Stimulated activated CD4-positive, alpha-beta T cell treated with anti-CD3 and anti-CD28 coated beads, Interleukin-12 subunit alpha, Interleukin-12 subunit beta, amount 100 ng/mL, for 48 hours (primary cell): ENCODE measurements at regions not wholly inside any gene's neighbourhood (a gene's known extent, or its start where the extent isn't known, plus 50 kb on each side); places are given as distances from the start of the nearest gene placed in this dataset.
"Not testable (repeated sequence)": the region's sequence is repeated elsewhere in the genome, so short reads cannot be mapped to it uniquely, and the experiment has no call there.

Experiments used
- DNase-seq, 3 donors: peaks; one replicate each; pipeline ENCODE4 v3.0.0-alpha.2; 2020; ENCODE audit warnings: low read depth in 2 of 3, low spot score in 1 of 3

GRCh38 chr7:113314594-113314993 lies 196.2 kb upstream of the SMIM30 start:
- no peak for DNase-seq

- DNase-seq, result no peak
Measured at GRCh38 chr7:113308399-113308798, 190.0 kb upstream of the SMIM30 start.

DNA sequence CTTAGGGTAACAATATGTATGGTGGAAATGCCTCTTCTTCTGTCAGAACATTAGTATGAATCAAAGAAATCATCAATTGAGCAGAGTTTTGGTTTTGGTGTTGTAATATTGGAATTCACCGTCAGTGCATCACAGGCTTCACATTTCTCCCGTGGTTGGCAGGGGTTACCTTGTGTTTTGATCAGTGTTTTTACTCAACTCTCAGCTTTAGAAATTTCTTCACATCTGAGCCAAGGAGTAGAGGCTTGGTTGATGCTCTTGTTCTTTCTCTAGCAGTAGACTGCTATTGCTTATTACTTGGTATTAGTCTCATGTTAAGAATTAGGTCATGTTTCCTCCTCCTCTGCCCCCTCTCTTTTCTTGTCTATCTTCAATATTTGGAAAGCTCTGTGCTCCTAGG lies 188.8 kb upstream of the SMIM30 start:
- DNase-seq, result no peak

DNA sequence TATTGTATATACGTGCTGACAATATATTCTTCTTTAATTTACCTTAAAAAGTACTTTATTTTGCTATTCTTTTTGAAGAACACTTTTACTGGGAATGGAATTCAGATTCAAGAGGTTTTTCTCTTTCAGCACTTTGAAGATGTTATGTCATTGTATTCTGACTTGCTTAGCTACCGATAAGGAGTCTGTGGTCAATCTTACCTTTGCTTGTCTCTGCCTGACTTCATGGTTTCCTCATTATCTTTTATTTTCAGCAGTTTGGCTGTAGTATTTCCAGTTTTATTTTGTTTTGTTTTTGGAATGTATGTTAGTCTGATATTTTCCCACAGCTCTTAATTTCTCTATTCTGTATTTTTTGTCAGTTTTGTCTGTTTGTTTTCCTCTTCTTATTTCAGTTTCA lies 187.9 kb upstream of the SMIM30 start:
- no peak for DNase-seq

DNA sequence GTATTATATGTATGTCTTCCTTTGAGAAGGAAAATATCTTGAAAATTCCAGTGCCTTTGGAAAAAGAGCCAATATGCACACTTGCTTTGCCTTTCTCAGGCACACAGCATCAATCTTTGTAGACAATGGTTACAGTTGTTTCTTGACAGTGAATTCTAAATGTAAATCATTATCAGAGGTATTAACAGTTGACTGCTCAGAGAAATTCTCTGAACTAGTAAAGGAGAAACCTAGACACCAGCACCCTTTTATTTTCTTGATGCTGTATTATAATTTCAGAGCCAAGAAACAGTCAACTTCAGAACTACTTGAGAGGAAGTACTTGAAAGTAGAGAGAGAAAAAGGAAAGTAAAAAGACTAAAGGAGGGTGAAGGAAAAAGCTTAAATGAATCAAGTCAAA lies 185.8 kb upstream of the SMIM30 start:
- no peak for DNase-seq

- not testable (repeated sequence) for DNase-seq
Measured at GRCh38 chr7:113303388-113303787, 185.0 kb upstream of the SMIM30 start.

DNA sequence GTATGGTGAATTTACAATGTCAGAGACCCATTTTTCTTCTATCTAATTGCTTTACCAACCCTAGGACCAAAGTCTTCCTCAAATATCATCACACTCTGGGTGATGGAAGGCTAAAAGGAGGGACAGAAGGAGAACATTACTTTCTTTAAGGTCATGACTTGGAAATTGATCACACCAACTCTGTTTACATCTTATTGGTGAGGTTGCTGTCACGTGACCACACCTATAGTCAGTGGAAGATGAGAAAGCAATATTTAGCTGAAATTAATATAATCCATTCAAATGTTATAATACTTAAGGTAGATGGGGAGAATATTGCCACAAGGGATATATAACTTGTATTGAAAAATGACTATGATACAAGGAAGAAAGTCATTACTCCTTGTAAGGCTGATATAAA lies 183.6 kb upstream of the SMIM30 start:
- no peak for DNase-seq

GRCh38 chr7:113301141-113301540 lies 182.8 kb upstream of the SMIM30 start:
- no peak for DNase-seq

DNA sequence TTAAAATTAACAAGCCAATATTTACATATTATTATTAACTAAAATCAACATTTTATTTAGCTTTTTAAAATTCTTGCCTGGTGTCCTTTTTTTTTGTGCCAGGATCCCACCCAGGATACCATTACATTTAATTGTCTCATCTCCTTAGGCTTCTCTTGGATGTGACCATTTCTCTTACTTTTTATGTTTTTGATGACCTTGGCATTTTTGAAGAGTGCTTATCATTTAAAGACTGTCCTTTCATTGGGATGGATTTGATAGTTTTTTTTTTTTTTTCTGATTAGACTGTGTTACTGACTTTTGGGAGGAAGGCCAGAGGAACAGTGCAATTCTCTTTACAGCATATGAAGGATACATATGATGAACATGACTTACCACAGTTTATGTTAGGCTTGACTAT lies 181.4 kb upstream of the SMIM30 start:
- no peak for DNase-seq

DNA sequence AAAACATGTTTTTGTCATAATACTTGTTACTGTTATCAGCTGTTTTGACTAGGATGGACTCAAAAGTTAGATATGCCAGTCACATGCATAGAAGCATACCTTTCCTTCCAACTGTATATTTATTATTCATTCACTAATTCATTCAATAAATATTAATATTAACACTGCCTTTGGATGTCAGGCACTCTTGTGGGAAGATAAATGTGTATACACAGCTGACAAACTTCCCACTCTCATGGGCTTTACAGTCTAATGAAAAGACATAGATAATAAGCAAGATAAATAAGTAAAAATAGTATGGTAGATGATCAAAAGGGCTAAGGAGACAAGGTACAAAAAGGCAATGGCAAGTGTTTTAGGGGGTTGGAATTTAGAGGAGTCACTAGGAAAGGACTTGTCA lies 180.1 kb upstream of the SMIM30 start:
- no peak for DNase-seq

GRCh38 chr7:113294750-113295149 lies 176.4 kb upstream of the SMIM30 start:
- DNase-seq, result no peak

GRCh38 chr7:113292105-113292504 lies 173.8 kb upstream of the SMIM30 start:
- no peak for DNase-seq

DNA sequence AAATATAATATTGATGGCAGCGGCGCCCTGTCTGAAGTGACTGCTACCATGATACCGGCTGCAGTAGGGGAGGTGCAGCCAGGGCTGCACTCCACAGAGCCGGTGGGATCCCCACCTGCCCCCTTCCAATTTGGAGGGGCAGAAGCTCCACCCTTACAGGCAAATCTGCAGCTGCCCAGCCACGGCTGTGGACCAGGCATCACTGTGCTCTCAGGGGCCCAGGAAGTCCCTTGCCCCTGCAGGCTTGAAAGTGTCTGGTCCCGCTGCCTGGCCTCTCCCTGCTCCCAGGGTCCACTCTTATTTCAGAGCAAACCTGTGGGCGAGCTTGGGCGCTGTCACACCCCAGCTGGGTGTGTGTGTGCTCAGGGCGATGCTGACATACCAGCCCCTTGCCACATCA lies 172.7 kb upstream of the SMIM30 start:
- no peak for DNase-seq

DNA sequence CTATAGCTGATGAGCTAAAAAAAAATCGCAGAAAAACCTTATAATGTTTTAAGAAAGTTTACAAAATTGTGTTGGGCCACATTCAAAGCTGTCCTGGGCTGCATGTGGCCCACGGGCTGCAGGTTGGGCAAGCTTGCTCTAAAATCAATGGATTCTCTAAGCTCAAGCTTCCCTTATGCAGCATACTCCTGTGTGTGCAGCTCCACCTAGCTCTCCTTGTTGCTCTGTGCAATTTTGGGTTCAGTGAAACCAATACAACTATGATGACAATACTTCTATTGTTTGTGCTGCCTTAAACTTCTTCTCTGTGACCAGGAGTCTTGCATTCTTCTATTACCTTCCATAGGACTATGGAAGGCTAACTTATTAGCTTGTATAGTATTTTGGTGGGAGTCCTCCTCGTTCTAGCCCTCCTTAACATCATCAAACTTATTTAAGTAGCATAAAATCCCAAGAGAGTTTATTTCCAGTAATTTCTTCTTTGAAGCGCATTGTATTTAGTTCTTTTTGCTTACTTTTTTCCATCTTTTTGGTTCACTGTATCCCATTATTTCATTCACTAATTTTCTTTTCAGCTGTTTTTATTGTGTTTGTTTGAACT lies 170.9 kb upstream of the SMIM30 start:
- DNase-seq, result no peak

- no peak for DNase-seq
Measured at GRCh38 chr7:113285411-113285810, 167.1 kb upstream of the SMIM30 start.

DNA sequence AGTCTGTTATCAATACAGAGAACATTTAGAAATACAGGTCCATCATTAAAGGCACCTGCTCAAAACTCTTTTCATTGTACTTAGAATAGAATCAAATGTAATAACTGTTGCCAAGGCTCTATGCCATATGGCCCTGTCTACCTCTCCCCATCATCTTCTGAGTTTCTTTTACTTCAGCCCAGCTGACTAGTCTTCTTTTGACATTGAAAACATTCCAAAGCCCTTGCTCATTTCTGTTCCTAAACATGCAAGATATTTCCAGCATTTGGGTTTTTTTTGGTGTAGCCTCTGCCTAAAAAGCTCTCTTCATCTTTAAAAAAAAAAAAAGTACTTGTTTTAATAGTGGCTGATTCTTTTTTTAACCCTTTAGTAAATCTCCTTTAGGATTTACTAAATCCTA lies 165.5 kb upstream of the SMIM30 start:
- no peak for DNase-seq

- DNase-seq, result no peak
Measured at GRCh38 chr7:113282875-113283274, 164.5 kb upstream of the SMIM30 start.

DNA sequence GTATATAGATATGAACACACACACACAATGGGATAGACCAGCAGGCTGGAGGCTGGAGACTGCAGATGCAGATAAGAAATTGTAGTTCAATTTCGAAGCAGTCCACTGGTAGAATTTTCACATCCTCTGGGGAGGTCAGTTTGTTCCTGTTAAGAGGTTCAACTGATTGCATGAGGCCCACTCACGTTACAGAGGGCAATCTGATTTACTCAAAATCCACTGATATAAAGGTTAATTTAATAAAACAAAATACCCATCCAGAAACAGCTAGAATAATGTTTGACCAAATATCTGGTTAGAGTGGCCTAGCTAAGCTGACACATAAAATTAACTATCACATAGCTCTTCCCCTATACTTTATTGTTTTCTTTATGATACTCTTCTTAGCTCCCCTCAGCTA lies 162.9 kb upstream of the SMIM30 start:
- no peak for DNase-seq

- no peak for DNase-seq
Measured at GRCh38 chr7:113279256-113279655, 160.9 kb upstream of the SMIM30 start.

- no peak for DNase-seq
Measured at GRCh38 chr7:113270790-113271189, 152.4 kb upstream of the SMIM30 start.

DNA sequence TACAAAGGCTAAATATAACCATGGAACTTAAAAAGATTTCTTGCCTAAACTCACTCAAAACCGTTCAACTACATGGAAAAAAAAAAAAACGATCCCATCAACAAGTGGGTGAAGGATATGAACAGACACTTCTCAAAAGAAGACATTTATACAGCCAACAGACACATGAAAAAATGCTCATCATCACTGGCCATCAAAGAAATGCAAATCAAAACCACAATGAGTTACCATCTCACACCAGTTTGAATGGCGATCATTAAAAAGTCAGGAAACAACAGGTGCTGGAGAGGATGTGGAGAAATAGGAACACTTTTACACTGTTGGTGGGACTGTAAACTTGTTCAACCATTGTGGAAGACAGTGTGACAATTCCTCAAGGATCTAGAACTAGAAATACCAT lies 151.2 kb upstream of the SMIM30 start:
- DNase-seq, result not testable (repeated sequence)

DNA sequence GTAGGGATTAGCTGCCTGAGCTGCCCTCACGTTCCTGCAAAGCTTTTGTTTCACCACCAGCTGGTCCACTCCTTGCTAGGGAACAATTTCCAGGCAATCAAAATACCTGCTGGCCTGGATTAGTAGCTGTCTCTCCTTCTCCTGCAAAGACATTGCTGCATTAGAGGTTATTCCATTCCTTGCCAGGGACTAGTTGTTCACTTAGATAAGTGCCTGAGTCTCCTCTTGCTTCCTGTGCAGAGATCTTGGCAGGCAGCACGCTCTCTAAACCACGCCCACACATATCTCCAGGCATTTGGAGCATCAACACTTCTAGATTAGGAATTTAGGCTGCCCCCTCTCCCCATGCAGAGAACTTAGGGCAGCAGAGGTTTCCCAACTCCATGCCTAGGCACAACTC lies 150.4 kb upstream of the SMIM30 start:
- DNase-seq, result no peak

- no peak for DNase-seq
Measured at GRCh38 chr7:113267885-113268284, 149.5 kb upstream of the SMIM30 start.

DNA sequence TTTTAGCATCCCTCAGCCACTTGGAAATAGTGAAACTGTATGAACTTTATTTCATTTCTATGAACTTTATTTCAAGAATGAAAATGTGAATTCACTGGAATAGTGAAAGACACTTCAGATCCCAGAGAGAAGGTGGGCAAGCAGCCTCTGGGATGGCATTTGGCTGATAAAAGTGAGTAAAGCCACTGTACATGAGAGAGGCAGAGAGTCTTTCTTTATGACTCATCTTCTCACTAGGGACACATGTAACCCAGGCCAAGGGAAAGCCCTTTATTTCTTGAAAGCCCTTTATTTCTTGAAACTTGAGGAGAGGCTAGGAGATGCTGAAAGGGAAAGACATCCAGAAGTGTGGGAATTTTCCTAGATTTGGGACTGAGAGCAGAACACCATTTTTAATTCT lies 148.9 kb upstream of the SMIM30 start:
- no peak for DNase-seq
